VCaP (cell line): ENCODE measurements at regions not wholly inside any gene's neighbourhood (a gene's known extent, or its start where the extent isn't known, plus 50 kb on each side); places are given as distances from the start of the nearest gene placed in this dataset.
"Not testable (repeated sequence)": the region's sequence is repeated elsewhere in the genome, so short reads cannot be mapped to it uniquely, and the experiment has no call there.

ENCODE experiments used
- H3K27ac ChIP-seq: fragments of 450-650 bp; 2 replicates; pipeline ENCODE4 v1.5.1; 2017
- CTCF ChIP-seq: fragments of 450-650 bp; conservative IDR thresholded peaks from 2 replicates; pipeline ENCODE4 v1.5.1; 2017; ENCODE audit warnings: mild to moderate bottlenecking, moderate library complexity

- TF ChIP-seq CTCF = no peak
- H3K27ac ChIP-seq = no peak overlapping the region
Measured at GRCh38 chr6:134432036-134432435, 114.1 kb upstream of the SGK1 start.

DNA sequence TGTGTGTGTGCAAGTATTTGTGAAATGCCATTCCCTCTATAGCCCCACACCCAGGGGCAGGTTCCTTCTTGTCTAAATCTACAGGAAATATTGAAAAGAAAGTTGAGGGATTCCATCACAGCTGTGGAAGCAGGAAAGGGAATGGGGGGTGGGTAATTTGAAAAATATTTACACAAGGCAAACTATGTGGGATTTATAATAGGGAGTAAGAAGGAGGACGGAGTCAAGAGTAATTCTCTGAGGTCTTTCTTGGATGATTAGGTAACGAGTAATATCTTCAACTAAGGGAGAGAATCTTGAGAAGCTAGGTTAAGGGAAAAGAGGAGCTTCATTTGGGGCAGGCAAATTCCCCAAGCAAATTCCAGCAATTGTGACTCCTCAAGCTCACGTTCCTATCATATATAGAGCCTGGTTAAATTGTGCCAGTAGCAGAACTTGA, 113.5 kb upstream of the SGK1 start:
- H3K27ac ChIP-seq = no peak overlapping the region
- TF ChIP-seq CTCF = no peak

DNA sequence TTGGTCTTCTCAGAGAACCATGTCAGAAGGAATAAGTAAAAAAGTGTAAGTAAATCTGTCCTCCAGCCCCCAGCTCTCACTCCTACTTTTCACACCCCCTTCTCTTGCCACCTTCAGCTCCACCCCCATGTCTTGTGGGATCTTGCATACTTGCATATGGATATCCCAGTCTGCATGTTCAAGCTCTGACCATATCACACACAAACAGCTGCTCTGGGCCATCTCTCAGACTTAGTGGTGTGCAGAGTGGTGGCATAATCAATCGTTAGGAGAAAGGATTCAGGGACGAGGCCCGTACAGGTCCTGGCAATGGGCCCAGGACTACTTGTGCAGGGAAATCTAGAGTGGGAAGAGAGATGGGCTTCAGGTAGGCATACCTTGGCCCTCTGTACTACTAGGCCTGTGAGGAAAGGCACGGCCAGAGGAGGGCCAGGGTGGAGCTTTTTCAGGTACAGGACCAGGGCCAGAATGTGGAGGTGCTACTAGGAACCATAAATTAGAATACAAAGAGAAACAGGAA, 112.0 kb upstream of the SGK1 start:
- TF ChIP-seq CTCF = no peak
- no peak overlapping the region for H3K27ac ChIP-seq

GRCh38 chr6:134427721-134428120, 109.8 kb upstream of the SGK1 start:
- TF ChIP-seq CTCF = no peak
- H3K27ac ChIP-seq = no peak overlapping the region

GRCh38 chr6:134426623-134427022, 108.7 kb upstream of the SGK1 start:
- TF ChIP-seq CTCF = no peak
- no peak overlapping the region for H3K27ac ChIP-seq

GRCh38 chr6:134425917-134426316, 108.0 kb upstream of the SGK1 start:
- H3K27ac ChIP-seq = not testable (repeated sequence)

GRCh38 chr6:134425513-134425912, 107.6 kb upstream of the SGK1 start:
- no peak for TF ChIP-seq CTCF
- H3K27ac ChIP-seq = no peak overlapping the region

- H3K27ac ChIP-seq = no peak overlapping the region
- no peak for TF ChIP-seq CTCF
Measured at GRCh38 chr6:134424798-134425170, 106.9 kb upstream of the SGK1 start.
